ENCODE measurements at regions not wholly inside any gene's neighbourhood (a gene's known extent, or its start where the extent isn't known, plus 50 kb on each side); places are given as distances from the start of the nearest gene placed in this dataset.

GRCh38 chr12:25382311-25383106 is 131.8 kb upstream of the KRAS start:
- no peak overlapping the region for H4K8ac ChIP-seq (ENCODE audit: extremely low read depth, insufficient read depth, low read length)
- FAIRE-seq: no peak
- TF ChIP-seq JUND (IDR thresholded peaks at IDR 0.05; ENCODE audit: low read length) (no peak), CHD2 (IDR thresholded peaks at IDR 0.05; ENCODE audit: low read length) (no peak), RNF2 (IDR thresholded peaks at IDR 0.05; ENCODE audit: borderline replicate concordance, low read depth, low read length, missing control alignments, poor library complexity, severe bottlenecking) (no peak), EGR1 (IDR thresholded peaks at IDR 0.05; ENCODE audit: borderline replicate concordance, low read depth, low read length) (no peak), RXRA (IDR thresholded peaks at IDR 0.05; ENCODE audit: insufficient read depth, low read depth, low read length) (no peak), ZNF274 (IDR thresholded peaks at IDR 0.05; ENCODE audit: borderline replicate concordance, extremely low read depth, low read length) (no peak)

More at GRCh38 chr12:25382311-25383106, 131.8 kb upstream of the KRAS start:
- Histone ChIP-seq H2BK15ac (ENCODE audit: low read length) (no peak overlapping the region), H3K18ac (ENCODE audit: extremely low read depth, low read length) (no peak overlapping the region), H2BK12ac (ENCODE audit: low read depth, low read length) (no peak overlapping the region), H3K23ac (ENCODE audit: insufficient read length) (no peak overlapping the region), H3K36me3 (ENCODE audit: control insufficient read depth in 2 of 4, insufficient read depth in 4 of 4, low read length in 3 of 4) (no peaks in the 10 kb centered on the region), H3K23me2 (ENCODE audit: low read depth, low read length) (peaks cover 14% of the 10 kb centered on the region), H3K27ac (ENCODE audit: low read depth, low read length) (no peak overlapping the region), H2BK20ac (ENCODE audit: low read length) (no peak overlapping the region), H4K20me1 (replicated peaks in 1 of 2; ENCODE audit: control insufficient read depth in 1 of 2, insufficient read depth in 2 of 2, low read length in 2 of 2) (no peaks in the 10 kb centered on the region), H4K5ac (ENCODE audit: insufficient read length, low read depth, low read length) (no peak overlapping the region), H3K79me1 (ENCODE audit: low read depth, low read length) (no peaks in the 10 kb centered on the region), H3K9me3 (ENCODE audit: insufficient read depth in 2 of 2, low read depth in 1 of 2, low read length in 1 of 2) (no peaks in the 10 kb centered on the region), H2AK5ac (ENCODE audit: low read depth, low read length) (no peak overlapping the region), H3K27me3 (replicated peaks in 1 of 4; ENCODE audit: control insufficient read depth in 3 of 4, extremely low read depth in 1 of 4, insufficient read depth in 3 of 4, low read length in 3 of 4) (peaks cover 0 to 20% (median 10%) of the 10 kb centered on the region in 4 experiments; a peak in 6 of 7 replicates), H4K91ac (replicated peaks; ENCODE audit: insufficient read length, low read length) (no peak overlapping the region), H3K56ac (replicated peaks; ENCODE audit: insufficient read length, low read depth, low read length) (no peak overlapping the region), H3K4ac (replicated peaks; ENCODE audit: insufficient read length, low read depth, low read length) (no peak overlapping the region), H3K79me2 (ENCODE audit: control insufficient read depth in 1 of 2, insufficient read depth in 2 of 2, low read length in 2 of 2) (no peaks in the 10 kb centered on the region), H3K9ac (replicated peaks in 1 of 4; ENCODE audit: extremely low read depth in 1 of 4, low read depth in 3 of 4, low read length in 3 of 4) (no peak overlapping the region), H2AFZ (ENCODE audit: low read length) (no peak overlapping the region), H2BK120ac (replicated peaks; ENCODE audit: low read depth, low read length) (no peak overlapping the region), H3K14ac (ENCODE audit: insufficient read length) (no peak overlapping the region), H2BK5ac (ENCODE audit: low read depth, low read length) (no peak overlapping the region), H3K4me3 (ENCODE audit: extremely low read depth in 1 of 4, insufficient read depth in 2 of 4, low read depth in 3 of 4, low read length in 4 of 4) (no peak overlapping the region), H3K4me1 (replicated peaks in 1 of 4; ENCODE audit: control insufficient read depth in 3 of 4, insufficient read depth in 4 of 4, low read length in 3 of 4) (peaks cover 0 to 8% (median 1%) of the 10 kb centered on the region in 4 experiments; a peak in 4 of 7 replicates), H3K4me2 (ENCODE audit: insufficient read depth in 1 of 2, low read depth in 2 of 2, low read length in 2 of 2) (no peak overlapping the region)
- no peak for DNase-seq (ENCODE audit: low read depth in 1 of 2, low spot score in 2 of 2)
- WGBS, 2 experiments (ENCODE audit: extremely low coverage in 1 of 2, insufficient coverage in 1 of 2, insufficient read length in 1 of 2, insufficient replicate concordance in 2 of 2, low coverage in 1 of 2, low lambda C conversion rate in 2 of 2, missing lambda C conversion rate in 1 of 2): 81% methylated on average over 7 of the region's 7 CpGs; no CpG with 5 or more reads in 1 of the 2 experiments
- ChIA-PET CTCF (ENCODE audit: partially characterized antibody) (interaction anchor here (0.6 to 1.9 kb wide), 5 partner anchors 8 to 289 kb away, joined by 3 to 7 read pairs (median 3); no protein-coding TSS in a partner anchor), POLR2A (ENCODE audit: partially characterized antibody) (interaction anchor here (0.6 to 1.5 kb wide), 5 partner anchors 8 to 813 kb away, joined by 3 to 4 read pairs (median 3); no protein-coding TSS in a partner anchor)

All from H1 (cell line).